GM20000 (cell line): ENCODE measurements at regions not wholly inside any gene's neighbourhood (a gene's known extent, or its start where the extent isn't known, plus 50 kb on each side); places are given as distances from the start of the nearest gene placed in this dataset.

Source experiments
- DNase-seq: peaks from one replicate; pipeline ENCODE4 v3.0.0; 2012; ENCODE audit warnings: low spot score
- TF ChIP-seq, protein P1 (sequence below): IDR thresholded peaks from 2 replicates; pipeline ENCODE4 v1.5.1; 2012; ENCODE audit warnings: mild to moderate bottlenecking, control low read depth; ENCODE audit errors: extremely low read depth, missing control alignments

DNA sequence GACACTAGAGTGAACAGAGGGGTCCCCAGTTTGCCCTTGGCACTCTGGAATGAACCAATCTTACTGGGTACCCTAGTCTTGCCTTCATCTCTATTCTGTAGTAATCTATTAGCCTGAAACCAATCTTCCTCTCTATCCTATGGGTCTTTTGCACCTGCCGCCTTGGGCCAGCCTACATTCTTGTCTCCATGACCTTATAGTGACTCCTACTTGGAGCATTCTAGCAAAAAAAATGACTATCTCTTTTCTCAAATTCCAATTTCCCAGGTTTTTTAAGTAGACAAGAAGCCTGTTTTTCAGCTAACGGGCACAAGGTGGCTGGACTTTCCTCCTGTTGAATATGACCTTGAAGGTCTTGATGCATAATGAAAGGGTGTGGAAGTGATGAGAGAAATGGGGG lies 568.7 kb downstream of the TRAM1L1 start:
- DNase-seq, result no peak
- TF ChIP-seq, protein P1, sequence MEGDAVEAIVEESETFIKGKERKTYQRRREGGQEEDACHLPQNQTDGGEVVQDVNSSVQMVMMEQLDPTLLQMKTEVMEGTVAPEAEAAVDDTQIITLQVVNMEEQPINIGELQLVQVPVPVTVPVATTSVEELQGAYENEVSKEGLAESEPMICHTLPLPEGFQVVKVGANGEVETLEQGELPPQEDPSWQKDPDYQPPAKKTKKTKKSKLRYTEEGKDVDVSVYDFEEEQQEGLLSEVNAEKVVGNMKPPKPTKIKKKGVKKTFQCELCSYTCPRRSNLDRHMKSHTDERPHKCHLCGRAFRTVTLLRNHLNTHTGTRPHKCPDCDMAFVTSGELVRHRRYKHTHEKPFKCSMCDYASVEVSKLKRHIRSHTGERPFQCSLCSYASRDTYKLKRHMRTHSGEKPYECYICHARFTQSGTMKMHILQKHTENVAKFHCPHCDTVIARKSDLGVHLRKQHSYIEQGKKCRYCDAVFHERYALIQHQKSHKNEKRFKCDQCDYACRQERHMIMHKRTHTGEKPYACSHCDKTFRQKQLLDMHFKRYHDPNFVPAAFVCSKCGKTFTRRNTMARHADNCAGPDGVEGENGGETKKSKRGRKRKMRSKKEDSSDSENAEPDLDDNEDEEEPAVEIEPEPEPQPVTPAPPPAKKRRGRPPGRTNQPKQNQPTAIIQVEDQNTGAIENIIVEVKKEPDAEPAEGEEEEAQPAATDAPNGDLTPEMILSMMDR, result no peak

DNA sequence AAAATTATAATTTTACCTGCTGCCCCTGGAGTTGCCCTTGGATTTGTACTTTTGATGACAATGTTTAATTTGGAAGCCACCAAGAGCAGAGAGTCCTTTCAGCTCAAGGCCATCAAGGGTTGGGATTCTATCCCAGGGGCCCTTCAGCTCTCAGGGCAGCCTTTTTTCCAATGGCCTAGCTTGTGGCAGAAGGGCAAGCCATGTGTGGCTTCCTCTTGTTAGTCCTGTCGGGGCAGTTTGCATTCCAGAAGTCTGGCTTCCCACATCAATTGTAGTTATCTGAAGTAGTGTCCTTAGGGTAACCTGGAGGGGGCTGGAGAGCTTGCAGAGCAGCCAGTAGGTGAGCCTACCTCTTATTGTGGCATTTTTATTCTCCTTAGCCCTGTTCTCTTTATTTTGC lies 569.4 kb downstream of the TRAM1L1 start:
- TF ChIP-seq, protein P1, result no peak

DNA sequence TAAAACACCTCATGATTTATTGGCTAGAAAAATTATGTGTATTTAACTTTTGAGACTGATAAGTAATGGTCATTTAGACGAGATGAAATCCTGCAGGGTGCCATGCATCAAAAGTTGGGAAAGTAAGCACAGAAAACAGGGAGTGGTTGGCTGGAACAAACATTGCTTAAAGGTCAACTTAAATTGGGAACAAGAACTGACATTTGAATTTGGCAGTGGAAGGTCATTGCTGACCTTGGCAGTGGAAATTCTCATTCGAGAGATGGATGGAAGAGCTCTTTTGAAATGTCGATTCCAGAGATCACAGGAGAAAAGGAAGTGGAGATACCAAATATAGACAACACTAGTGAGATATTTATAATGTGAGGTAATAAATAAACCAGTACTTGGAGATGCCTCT lies 572.8 kb downstream of the TRAM1L1 start:
- TF ChIP-seq, protein P1, result no peak
- DNase-seq, result no peak

More for the DNA sequence above, 569.4 kb downstream of the TRAM1L1 start:
- DNase-seq, result no peak

DNA sequence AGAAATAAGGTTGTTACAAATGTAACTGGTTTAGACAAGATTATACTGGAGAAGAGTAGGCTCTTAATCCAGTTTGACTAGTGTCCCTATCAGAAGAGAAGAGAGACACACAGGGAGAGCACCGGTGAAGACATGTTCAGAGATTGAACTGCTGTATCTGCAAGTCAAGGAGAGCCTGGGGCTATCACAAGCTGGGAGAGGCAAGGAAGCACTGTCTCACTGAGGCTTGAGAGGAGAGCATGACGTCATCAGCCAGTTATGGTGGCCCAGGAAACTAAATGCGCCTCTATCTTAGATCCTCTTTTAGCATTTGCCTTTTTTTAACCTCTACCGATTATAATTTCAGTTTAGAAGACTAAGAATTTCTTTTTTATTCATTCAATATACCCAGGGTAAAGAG lies 583.4 kb downstream of the TRAM1L1 start:
- TF ChIP-seq, protein P1, result no peak
- no peak for DNase-seq

DNA sequence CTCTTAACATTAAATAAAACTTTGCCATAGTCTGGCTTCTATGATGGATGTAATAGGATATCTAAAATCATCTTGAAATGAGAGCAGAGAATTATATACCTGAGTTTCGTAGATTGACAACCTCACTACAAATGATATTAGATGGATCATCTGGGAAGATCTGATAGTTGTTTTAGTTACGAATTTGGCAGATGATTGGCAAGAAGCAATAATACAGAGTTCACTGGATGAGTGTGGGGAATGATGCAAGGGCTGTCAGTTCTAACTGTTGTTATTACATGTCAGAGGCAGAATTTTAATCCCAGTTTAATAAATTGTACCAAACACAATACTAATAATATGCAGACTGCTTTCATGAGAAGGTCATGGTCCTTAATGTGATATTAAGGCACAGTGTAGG lies 585.2 kb downstream of the TRAM1L1 start:
- TF ChIP-seq, protein P1, result no peak
- no peak for DNase-seq

DNA sequence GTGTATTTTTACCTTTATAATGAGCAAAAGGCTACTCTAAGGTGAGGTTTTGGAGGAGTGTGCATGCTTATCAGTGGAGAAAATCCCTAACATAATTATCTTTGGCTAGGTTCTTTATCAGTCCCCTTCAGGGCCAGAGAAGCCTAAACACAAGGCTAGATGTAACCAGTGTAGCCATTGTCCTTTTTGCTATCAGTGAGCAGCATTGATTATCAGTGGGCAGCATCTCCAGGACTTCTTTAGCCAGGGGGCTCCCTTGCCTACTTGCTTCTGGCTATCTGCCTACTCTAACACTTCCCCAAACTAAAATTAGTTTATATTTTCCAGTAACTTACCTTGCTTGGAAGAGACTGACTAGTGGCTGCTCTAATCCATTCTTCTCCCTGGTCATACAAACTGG lies 595.6 kb downstream of the TRAM1L1 start:
- DNase-seq, result no peak
- TF ChIP-seq, protein P1, result no peak

DNA sequence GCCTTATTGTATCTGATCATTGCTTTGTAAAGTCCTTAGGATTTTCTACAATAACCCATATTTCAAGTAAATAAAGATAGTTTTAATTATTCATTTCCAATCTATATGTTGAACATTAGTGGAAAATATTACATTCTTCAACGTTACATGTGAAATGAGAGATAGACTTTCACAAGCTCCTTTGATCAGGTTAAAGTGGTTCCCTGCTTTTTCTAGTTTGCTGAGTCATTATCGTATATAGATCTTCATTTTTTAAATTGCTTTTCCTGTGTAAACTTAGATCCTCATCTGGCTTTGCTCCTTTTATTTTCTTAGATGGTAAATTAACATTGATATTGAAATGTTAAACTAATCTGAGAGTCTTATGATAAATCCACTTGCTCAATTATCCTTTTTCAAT lies 599.0 kb downstream of the TRAM1L1 start:
- TF ChIP-seq, protein P1, result no peak
- DNase-seq, result no peak

DNA sequence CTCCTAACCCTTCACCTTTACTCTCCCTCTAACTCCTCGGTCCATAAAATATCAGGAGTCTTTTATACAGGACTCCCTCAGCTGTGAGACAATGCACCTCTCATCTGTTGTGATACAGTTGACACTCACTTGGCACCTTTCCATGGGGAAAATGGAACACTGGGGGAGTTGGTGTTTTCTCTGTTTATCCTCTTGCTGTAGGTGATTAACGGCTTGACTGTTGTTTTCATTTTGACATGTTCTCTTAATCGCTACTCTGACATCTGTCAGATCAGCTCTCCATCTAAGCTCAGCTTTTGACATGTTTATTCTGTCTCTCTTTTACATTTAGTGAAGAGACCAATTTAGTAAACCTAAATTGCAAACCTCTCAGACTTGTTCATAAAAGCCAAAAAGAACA lies 604.8 kb downstream of the TRAM1L1 start:
- TF ChIP-seq, protein P1, result no peak
- no peak for DNase-seq
